Tibial artery (tissue), 4 donors: ENCODE measurements at regions not wholly inside any gene's neighbourhood (a gene's known extent, or its start where the extent isn't known, plus 50 kb on each side); places are given as distances from the start of the nearest gene placed in this dataset.

Experiments
- DNase-seq, 2 donors: peaks; one replicate each; pipeline ENCODE4 v3.0.0-alpha.2; 2019
- H3K27ac ChIP-seq, 2 donors: fragments of 200-600 bp; sonication (generic) in 1 of 2; 1 replicate in 1 of 2; 2 replicates in 1 of 2; pipeline ENCODE4 v1.5.1; 2018 to 2019; ENCODE audit warnings: mild to moderate bottlenecking in 1 of 2
- H3K27me3 ChIP-seq, 2 donors: fragments of 200-600 bp; sonication (generic) in 1 of 2; one replicate each; pipeline versions ENCODE4 v1.5.1 to v1.6.0; 2016 to 2019
- H3K36me3 ChIP-seq, 3 donors: fragments of 200-600 bp; sonication (generic) in 2 of 3; one replicate each; pipeline ENCODE4 v1.5.1; 2016 to 2019; ENCODE audit warnings: mild to moderate bottlenecking in 2 of 3
- H3K4me1 ChIP-seq, 4 donors: fragments of 200-600 bp; sonication (generic) in 2 of 4; 1 replicate in 3 of 4; 2 replicates in 1 of 4; pipeline ENCODE4 v1.5.1; 2016 to 2019
- H3K4me3 ChIP-seq, 2 donors: fragments of 200-600 bp; sonication (generic) in 1 of 2; 1 replicate in 1 of 2; 2 replicates in 1 of 2; pipeline ENCODE4 v1.5.1; 2018 to 2019; ENCODE audit warnings: mild to moderate bottlenecking in 2 of 2
- H3K9me3 ChIP-seq, 3 donors: fragments of 200-600 bp; sonication (generic) in 1 of 3; one replicate each; pipeline ENCODE4 v1.5.1; 2016 to 2019
- CTCF ChIP-seq, 2 experiments: fragments of 200-600 bp in 1 of 2; fragments of 450-650 bp in 1 of 2; IDR thresholded peaks; one replicate each; pipeline ENCODE4 v1.5.1; 2017 to 2019; ENCODE audit warnings: antibody characterized with exemption in 2 of 2, mild to moderate bottlenecking in 1 of 2, moderate library complexity in 1 of 2
- intact Hi-C: fragments of 100-400 bp; cut with DNase I; formaldehyde crosslinking; loops from one replicate; pipeline ENCODE4 v1.15.0; 2023; ENCODE audit warnings: low total_unique reads

- TF ChIP-seq CTCF (IDR thresholded peaks at IDR 0.05), result no peak
- no peaks in the 10 kb centered on the region for H3K36me3 ChIP-seq
- intact Hi-C loops, result no loop called here
- no peak overlapping the region for H3K27ac ChIP-seq
- H3K9me3 ChIP-seq, result no peaks in the 10 kb centered on the region
- H3K27me3 ChIP-seq, result no peaks in the 10 kb centered on the region
- no peak overlapping the region for H3K4me3 ChIP-seq
- H3K4me1 ChIP-seq, result no peaks in the 10 kb centered on the region
- no peak for DNase-seq
Observed at GRCh38 chr3:102265720-102266119, 169.1 kb upstream of the ZPLD1 start.

- no peaks in the 10 kb centered on the region for H3K4me1 ChIP-seq
- intact Hi-C loops, result no loop called here
- H3K4me3 ChIP-seq, result no peak overlapping the region
- TF ChIP-seq CTCF (IDR thresholded peaks at IDR 0.05), result no peak
- no peaks in the 10 kb centered on the region for H3K9me3 ChIP-seq
- no peaks in the 10 kb centered on the region for H3K27me3 ChIP-seq
- DNase-seq, result no peak
- no peaks in the 10 kb centered on the region for H3K36me3 ChIP-seq
- no peak overlapping the region for H3K27ac ChIP-seq
Observed at GRCh38 chr3:102269406-102269805, 165.4 kb upstream of the ZPLD1 start.

GRCh38 chr3:102290241-102290640, 144.6 kb upstream of the ZPLD1 start:
- TF ChIP-seq CTCF (IDR thresholded peaks at IDR 0.05), result no peak
- no peaks in the 10 kb centered on the region for H3K4me1 ChIP-seq
- no peak overlapping the region for H3K4me3 ChIP-seq
- intact Hi-C loops, result no loop called here
- no peaks in the 10 kb centered on the region for H3K36me3 ChIP-seq
- no peaks in the 10 kb centered on the region for H3K27me3 ChIP-seq
- no peak overlapping the region for H3K27ac ChIP-seq
- peaks cover 0 to 10% (median 7%) of the 10 kb centered on the region in 3 donors for H3K9me3 ChIP-seq
- no peak for DNase-seq

- no peak for TF ChIP-seq CTCF (IDR thresholded peaks at IDR 0.05)
- intact Hi-C loops, result no loop called here
- no peaks in the 10 kb centered on the region for H3K9me3 ChIP-seq
Observed at GRCh38 chr3:102295756-102296155, 139.1 kb upstream of the ZPLD1 start.

GRCh38 chr3:102297072-102297658, 137.7 kb upstream of the ZPLD1 start:
- no peak overlapping the region for H3K27ac ChIP-seq
- no peaks in the 10 kb centered on the region for H3K36me3 ChIP-seq
- no peaks in the 10 kb centered on the region for H3K4me1 ChIP-seq
- no peaks in the 10 kb centered on the region for H3K27me3 ChIP-seq
- H3K9me3 ChIP-seq, result no peaks in the 10 kb centered on the region
- TF ChIP-seq CTCF (IDR thresholded peaks at IDR 0.05), result no peak
- intact Hi-C loops, result no loop called here
- no peak for DNase-seq
- no peak overlapping the region for H3K4me3 ChIP-seq

More at GRCh38 chr3:102295756-102296155, 139.1 kb upstream of the ZPLD1 start:
- H3K36me3 ChIP-seq, result no peaks in the 10 kb centered on the region
- H3K27me3 ChIP-seq, result no peaks in the 10 kb centered on the region
- no peaks in the 10 kb centered on the region for H3K4me1 ChIP-seq
- H3K27ac ChIP-seq, result no peak overlapping the region
- DNase-seq, result no peak
- no peak overlapping the region for H3K4me3 ChIP-seq
